T-helper 1 cell (primary cell): ENCODE measurements at regions not wholly inside any gene's neighbourhood (a gene's known extent, or its start where the extent isn't known, plus 50 kb on each side); places are given as distances from the start of the nearest gene placed in this dataset.

Source experiments
- DNase-seq, 5 donors: peaks; one replicate each; pipeline ENCODE4 v3.0.0-alpha.2; 2012 to 2020

DNA sequence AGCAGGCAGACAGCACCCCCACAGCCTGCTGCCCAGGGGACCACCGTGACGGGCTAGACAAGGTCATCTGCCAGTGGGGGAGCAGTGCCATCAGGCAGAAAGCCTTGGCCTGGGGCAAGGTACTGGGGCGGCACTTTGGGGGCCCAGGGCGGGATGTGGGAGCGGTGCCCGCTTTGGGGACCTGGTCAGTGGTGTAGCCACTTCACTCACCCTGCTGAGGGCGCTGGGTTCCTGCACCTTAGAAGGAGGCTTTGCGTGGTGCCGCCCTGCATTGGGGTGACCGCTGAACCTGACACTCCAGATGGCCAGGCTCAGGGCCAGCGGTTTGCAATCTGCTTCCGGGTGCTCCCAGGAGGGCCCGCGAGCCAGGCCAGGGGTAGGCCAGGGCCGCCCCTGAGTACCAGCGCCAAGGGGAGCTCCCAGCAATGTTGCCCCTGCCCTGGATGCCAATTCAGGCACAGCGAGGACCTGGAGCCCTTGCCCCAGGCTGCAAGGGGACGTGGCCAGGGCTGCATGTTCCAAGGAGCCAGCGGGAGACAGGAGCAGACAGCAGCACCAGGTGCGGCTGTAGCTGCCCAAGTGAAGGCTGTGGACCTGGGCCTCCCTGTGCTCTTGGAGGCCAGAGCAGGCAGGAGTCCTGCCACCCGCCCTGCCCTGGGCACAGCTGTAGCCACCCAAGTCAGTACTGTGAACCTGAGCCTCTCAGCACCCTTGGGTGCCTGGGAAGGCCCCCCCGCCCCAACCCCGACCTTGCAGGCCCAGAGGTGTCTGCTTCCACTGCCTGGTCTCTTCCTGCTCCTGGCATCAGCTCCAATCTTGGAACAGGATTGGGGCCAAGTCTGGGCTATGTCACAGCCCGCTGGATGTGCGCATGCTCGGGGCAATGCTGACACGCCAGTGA lies 550.7 kb downstream of the SLC6A15 start:
- no peak for DNase-seq

DNA sequence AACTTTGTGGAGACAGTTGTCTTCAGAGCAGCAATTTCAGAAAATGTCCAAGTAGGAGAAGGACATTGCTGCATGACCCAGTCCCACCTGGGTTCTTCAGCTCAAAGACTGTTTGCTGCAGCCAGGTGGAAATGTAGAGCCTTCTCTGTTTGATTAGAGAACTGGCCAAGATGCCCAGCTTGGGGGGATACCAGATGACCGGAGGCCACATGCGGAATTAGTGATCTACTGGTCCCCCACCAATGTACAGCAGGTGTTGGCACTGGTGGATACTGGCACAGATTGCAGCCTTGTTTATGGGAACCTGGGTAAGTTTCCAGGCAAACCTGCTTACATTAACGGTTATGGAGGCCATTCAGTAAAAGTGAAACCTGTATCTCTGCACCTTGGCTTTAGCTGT lies 555.3 kb downstream of the SLC6A15 start:
- no peak for DNase-seq

DNA sequence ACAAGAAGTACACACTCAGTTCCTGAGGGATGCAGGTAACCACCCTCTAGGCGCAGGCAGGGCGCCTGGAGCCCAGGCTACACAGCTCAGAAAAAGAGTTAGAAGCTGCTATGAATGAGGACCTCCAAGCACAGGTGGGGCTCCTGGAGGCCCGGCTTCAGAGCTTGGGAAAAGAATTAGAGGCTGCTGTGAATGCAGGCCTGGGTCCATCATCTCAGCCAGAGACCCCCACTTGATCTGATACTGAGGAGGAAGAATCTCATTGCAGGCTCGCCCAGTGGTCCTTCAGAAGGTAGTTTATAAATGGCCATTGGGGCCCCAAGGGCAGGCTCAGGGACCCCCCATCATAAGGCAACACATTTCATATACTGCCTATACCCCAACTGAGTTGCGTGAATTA lies 556.4 kb downstream of the SLC6A15 start:
- DNase-seq: no peak

DNA sequence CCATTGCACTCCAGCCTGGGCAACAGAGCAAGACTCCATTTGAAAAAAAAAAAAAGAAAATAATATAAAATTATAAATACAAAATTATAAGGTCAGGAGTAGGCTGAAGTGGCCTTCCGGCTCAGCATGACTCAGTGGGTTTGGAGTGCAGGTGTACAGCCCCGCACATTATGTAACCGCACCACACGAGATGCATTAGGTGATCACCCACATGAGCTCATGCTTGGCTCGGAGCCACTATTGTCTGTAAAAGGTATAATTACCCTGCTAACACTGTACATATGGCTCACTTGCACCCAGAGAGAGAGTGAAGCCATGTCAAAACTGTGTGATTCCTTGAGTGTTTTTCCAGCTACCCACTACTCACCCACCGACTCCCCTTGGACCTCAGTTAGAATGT lies 557.0 kb downstream of the SLC6A15 start:
- no peak for DNase-seq

DNA sequence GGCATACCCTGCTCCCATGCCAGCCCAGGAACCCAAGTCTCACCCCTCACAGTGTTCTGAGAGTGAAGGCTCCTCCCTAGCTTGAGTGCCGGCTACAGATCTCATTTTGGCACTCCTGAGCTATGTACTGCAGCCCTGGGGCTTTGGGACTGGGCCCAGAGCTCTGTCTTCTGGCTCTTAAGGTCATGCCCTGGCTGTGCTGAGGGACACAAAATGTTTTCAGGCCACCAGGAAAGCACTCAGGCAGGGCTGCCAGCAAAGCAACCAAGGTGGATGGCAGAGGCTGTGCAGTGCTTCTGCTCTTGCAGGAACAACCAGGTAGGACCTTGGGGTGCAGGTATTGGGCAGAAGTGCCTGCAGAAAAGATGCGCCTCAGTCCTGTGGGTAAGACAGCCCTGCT lies 564.0 kb downstream of the SLC6A15 start:
- DNase-seq: no peak

DNA sequence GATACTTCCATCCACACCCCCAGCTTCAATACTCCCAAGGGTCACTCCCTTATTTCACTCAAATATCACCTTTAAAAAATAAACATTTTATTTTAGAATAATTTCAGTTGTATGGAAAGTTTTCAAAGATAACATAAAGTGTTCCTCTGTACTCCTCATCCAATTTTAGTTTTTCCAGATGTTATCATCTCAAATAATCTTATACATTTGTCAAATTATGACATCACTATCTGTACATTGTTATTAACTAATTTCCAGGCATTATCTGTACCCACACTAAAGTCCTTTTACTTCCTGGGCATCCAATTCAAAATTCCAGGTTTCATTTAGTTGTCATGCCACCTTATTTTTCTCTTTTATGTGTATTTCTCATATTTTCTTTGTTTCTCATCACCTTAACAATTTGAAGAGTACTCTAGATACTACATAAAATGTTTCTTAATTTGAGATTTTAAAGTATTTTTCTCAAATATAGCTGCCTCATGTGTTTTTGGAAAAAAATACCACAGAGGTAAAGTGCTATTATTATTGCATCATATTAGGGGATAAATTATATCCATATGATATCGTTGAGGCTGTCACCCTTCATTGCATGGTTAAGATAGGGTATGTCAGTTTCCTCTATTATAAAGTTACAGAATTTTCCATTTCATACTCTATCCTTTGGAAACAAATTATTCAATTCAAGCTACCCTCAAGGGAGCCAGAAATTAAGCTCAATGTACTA lies 571.0 kb downstream of the SLC6A15 start:
- DNase-seq: no peak

DNA sequence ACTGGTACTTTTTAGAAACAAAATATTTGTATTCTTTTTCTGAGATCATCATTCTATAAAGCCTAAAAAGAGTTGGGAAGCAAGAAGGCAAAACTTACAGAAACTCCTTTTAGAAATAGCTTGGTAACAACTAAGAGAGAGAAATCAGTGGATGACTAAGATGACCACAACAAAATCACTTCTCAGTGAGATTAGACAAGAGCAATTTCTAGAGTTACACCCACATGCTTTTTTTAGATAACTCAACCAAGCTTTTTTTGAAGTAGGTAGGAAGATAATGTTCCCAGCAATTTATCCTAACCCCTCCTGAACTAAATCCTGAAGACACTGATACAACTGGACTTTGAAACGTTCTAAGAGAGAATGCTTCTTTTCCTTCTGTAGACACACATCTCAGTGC lies 576.4 kb downstream of the SLC6A15 start:
- DNase-seq: no peak

DNA sequence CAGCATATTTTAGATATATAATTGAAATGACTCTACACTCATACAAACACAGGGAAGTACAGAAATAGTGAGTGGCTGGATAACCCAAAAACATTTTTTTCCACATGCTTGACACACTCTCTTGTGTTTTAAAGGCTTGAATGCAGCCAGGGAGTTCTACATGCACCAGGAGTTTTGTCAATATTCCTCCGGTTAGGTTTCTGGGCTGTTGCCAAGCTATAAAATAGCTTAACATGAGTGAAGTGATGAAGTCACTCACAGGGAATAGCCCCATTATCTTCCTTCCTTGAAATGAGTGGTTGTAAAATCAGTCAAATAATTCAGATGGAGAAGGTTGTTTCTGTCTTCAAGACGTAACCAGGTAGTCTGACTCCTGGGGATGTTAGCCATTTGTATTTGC lies 582.7 kb downstream of the SLC6A15 start:
- no peak for DNase-seq

DNA sequence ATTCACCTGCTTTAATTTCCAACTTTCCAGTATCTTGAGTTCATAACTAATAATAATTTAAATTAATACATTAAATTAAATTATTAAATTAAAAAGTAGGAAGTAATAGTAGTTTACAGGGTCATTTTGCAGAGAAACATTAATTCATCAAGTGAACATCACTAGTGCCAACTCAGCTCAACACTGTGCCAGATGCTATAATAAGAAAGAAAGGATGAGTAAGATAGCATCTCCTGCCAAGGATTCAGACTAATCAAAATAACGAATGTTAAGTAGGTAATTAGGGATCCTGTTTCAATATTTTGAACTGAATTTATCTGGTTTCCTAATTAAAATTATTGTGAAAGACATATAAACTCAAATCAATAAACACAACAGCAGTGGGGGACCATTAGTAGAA lies 596.7 kb downstream of the SLC6A15 start:
- DNase-seq: no peak

DNA sequence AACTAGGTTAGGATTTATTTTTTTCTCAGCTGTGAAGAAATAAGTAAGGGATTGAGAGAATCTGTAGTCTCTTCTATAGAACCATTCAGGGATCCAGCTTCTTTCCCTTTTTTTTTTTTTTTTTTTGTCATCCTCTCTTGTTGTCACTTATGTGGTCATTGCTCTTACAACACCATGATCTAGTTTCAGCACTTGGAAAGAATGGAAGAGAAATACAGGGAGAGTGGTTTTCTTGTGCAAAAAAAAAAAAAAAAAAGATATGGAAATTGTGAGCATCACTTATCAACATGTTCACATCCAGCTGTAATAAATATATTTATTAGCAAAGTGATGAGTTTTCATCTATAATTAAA lies 599.3 kb downstream of the SLC6A15 start:
- DNase-seq: no peak

DNA sequence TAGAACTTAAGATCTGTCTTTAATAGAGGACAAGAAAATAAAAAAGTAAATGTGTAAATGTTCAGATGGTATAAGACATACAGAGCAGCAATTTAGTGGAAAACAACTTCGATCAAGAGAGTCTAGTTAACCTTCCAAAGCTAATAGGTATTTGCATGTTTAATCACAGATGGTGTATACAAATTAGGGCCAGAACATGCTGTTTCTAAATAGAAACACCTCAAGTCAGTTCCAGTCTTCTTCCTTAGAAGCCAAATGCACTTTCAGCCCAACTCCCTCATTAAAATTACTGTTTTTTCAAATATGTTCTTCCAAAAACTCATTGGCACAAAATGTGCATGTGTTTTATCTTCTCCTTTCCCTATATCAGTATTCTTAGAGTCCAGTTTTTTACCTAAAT lies 604.4 kb downstream of the SLC6A15 start:
- DNase-seq: no peak

DNA sequence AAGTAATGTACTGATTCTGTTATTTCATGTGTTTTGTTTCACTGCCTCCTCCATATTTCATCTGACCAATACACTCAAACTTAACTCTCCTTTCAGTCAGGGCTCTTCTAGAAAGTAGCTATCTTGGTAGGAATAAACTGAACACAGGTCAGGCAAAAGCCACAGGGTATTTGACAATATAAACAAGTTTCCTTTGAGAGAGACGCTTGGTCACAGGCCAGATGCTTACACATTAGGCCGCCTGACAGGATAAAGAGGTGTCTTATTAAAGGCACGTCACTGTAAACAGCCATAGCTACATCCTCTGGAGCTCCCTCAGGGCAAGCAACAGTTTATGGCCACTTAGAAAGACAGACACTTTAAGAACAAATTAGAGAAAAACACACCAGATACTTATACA lies 607.5 kb downstream of the SLC6A15 start:
- no peak for DNase-seq

DNA sequence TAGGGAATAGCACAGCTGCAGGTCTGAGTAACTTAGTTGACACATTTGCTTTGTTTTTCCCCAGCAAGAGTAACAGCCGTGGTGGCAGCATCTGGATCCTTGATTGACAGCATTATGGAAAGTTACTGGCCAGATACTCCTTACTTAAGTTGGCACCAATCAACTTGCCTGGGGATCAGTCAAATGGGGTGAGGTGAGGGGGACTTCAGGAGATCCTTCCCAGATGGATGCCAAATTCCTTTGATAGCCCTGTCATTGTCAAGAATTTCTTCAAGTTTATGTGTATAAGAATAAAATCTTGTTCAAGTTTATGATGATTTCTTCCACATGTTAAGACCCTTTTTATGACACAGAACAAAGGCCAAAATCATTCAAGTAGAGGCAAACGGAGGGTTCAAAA lies 618.4 kb downstream of the SLC6A15 start:
- DNase-seq: no peak

DNA sequence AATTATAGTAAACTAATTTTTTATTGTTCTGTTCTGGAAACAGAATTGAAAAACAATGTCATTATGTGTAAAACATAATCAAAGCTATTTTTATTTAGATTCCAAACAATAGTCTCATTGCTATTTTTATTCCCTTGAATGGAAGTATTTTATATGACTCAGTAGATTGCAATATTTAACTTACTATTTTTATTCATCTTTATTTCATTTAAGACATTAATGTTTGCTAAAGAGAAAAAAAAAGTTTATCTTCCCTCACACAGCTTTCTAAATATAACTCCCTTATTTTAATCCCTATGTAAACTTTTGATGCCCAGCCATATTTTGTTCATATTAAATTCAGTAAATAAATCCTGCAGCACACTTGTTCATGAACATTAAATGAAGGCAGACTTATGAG lies 622.4 kb downstream of the SLC6A15 start:
- no peak for DNase-seq

DNA sequence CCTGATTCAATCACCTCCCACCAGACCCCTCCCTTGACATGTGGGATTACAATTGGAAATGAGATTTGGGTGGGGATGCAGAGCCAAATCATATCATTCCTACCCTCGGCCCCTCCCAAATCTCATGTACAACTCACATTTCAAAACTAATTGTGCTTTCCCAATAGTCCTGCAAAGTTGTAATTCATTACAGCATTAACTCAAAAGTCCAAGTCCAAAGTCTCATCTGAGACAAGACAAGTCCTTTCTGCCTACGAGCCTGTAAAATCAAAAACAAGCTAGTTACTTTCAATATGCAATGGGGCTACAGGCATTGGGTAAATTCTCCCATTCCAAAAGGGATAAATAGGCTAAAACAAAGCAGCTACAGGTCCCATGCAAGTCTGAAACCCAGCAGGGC lies 634.6 kb downstream of the SLC6A15 start:
- DNase-seq: no peak

DNA sequence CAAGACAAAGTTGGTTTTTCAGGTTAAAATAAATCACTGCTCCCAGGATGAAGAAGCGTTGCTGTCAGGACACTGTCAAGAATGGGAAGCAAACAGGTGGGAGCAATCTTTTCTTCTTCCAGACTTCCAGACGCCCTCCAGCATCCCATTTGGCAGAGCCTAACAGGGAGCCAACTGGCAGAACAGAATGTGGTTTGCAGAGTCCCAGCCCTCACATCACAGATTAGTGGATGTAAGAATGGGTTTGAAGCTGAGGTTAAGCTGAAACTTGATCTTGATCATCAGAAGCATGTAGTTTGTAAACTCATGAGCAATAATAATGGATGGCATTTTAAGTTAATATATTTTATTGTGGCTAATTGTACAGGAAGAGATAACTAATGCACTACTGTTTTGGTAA lies 636.4 kb downstream of the SLC6A15 start:
- DNase-seq: no peak

DNA sequence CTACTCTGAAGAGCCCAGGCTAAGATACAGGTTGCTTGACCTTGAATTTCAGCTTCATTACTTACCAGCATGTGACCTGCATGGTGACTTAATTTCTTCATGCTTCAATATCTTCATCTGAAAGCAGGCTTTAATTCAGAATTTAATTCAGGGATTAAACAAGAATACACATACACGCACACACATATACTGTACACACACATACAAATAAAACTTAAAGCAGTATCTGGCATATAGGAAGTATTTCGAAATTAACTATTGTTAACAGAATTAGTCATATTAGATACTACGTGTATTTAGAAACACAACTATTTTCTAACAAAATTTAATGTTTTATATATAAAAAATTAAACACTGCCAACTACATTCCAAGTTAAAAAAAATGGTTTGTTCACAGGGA lies 640.3 kb downstream of the SLC6A15 start:
- no peak for DNase-seq

DNA sequence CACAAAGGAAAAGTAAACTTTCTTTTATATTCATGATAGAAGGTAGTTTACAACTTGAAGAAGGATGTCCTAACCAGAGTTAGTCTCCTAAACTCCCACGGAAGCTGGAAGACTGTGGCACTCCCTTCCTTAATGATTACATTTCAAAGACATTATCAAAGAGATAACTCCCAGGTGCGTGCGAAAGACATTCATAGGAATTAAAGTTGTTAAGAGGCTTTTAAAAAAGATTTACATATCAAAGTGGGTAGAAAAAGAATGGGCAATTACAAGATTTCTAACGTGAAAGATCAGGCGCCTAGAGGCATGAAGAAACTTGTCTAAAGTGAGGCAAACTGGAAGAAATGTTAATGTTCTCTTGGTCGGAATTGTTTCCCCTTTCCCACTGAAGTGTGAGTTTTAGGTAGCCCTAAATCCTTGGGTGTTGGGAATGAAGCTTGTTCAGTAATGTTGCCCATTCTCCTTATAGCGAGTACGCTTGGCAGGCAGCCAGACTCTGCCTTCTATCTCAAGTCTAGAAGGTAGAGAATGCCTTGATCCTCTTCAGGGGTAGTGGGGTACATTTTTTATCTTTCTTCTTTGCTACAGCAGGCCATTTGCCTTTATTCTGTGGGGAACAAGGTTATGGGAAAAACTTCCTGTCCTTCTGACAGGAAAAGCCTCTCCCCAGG lies 642.0 kb downstream of the SLC6A15 start:
- DNase-seq: no peak

DNA sequence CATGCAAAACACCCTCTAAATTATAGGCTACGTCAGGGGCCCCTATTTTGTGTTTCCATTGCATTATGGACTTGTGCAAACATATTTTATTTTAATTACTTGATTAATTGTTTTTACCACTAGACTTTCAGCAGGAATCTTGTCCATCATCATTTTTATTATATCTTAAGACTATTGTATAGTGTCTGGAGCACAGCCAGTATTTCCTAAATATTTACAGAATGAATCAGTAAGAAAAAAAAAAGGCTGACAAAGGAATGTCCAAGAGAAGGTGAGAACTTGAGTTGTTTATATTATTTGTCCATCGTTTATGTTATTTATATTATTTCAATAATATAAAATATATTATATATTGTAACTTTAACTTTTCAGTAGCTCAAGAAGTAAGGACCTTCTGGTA lies 664.7 kb downstream of the SLC6A15 start:
- DNase-seq: no peak

DNA sequence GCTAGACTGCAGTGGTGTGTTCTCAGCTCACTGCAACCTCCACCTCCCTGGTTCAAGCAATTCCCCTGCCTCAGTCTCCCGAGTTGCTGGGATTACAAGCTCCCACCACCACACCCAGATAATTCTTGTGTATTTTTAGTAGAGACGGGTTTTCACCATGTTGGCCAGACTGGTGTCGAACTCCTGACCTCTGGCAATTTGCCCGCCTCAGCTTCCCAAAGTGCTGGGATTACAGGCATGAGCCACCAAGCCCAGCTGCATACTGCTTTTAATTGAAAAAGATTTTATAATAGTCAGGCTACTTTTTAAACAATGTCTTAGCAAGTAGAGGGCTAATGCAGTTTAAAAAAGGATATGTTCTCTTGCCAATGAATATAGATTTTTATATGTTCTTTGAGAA lies 668.9 kb downstream of the SLC6A15 start:
- DNase-seq: no peak

DNA sequence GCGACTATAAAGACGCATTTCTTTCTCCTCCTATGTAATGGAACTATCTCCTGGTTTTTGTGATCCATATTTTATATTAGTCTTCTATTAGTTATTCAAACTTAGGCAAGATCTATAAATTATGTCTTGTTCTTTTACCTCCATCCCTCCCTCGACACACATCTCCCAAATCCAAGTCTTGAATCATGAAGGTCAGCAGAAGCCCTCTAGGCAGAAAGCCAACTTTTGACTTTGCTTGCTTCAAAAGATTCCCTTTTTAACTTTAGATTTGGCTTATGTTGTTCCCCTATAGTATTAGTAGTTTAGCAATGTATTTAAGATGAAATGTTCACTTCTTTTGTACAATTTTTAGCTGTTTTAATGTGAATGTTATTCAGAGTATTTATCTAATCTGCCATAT lies 689.8 kb downstream of the SLC6A15 start:
- no peak for DNase-seq

DNA sequence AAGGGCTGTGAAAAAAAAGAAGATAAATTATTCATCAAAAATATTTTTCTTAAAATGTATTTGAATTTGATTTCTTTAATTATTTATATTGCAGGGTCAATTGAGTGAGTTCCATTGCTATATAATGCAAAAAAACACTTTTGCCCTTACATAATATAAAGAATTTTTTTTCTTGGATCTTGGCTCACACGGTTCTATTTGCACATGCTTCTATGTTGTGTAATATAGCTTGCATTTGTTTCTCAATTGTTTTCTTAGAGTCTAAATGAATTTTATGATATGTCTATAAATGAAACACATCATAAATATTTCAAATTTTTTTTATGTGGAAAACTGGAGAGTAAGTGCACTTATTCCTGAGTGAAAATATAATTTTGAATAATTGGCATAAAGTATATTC lies 694.2 kb downstream of the SLC6A15 start:
- DNase-seq: no peak

DNA sequence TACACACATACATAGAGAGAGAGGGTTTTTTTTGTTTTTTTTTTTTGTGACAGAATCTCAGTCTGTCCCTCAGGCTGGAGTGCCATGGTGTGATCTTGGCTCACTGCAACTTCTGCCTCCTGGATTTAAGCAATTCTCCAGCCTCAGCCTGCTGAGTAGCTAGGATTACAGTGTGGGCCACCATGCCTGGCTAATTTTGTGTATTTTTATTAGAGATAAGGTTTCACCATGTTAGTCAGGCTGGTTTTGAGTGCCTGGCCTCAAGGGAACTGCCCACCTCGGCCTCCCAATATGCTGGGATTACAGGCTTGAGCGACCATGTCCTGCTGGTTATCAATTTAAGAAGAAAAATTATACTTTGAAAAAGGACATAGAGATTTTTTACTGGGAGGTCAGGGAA lies 710.6 kb downstream of the SLC6A15 start:
- no peak for DNase-seq
